ENCODE measurements at regions not wholly inside any gene's neighbourhood (a gene's known extent, or its start where the extent isn't known, plus 50 kb on each side); places are given as distances from the start of the nearest gene placed in this dataset.

- peaks cover 46% of the 10 kb centered on the region for H3K36me3 Mint-ChIP-seq
- POLR2A ChIA-PET = no interaction called here
- peaks cover 7% of the 10 kb centered on the region; the same call in 1 of the 2 replicates for H3K27me3 Mint-ChIP-seq (ENCODE audit: low read depth)
- DNase-seq (ENCODE audit: low spot score) = no peak
- H3K4me1 Mint-ChIP-seq = no peaks in the 10 kb centered on the region
- TF ChIP-seq ZNF281 (CRISPR knock-in tag; IDR thresholded peaks at IDR 0.05) = no peak
- H3K27ac Mint-ChIP-seq = no peak overlapping the region
- peaks cover 66% of the 10 kb centered on the region for H3K9me3 Mint-ChIP-seq
- no peak for ATAC-seq
- CTCF ChIA-PET = no interaction called here
- H3K4me3 Mint-ChIP-seq = no peak overlapping the region
Measured at GRCh38 chr5:5623397-5623796, 200.9 kb downstream of the ICE1 start.

DNA sequence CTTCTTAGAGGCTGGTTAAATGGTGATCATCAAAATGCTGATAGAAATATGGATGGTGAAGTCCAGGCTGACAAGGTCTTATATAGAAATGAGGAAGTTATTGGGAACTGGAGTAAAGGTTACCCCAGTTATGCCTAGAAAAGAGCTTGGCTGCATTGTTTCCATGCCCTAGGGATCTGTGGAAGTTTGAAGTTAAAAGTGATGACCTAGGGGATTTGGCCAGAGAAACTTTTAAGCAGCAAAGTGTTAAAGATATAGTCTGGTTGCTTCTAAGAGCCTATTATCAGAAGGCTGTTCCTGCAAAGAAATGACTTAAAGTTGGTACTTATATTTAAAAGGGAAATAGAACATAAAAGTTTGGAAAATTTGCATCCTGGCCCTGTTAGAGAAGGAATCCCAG, 200.3 kb downstream of the ICE1 start:
- Mint-ChIP-seq H3K27me3 (ENCODE audit: low read depth) (peaks cover 7% of the 10 kb centered on the region; the same call in 1 of the 2 replicates), H3K9me3 (peaks cover 66% of the 10 kb centered on the region), H3K27ac (no peak overlapping the region), H3K36me3 (peaks cover 46% of the 10 kb centered on the region), H3K4me1 (no peaks in the 10 kb centered on the region), H3K4me3 (no peak overlapping the region)
- DNase-seq (ENCODE audit: low spot score) (no peak), ATAC-seq (no peak)
- POLR2A ChIA-PET = no interaction called here
- TF ChIP-seq ZNF396 (CRISPR knock-in tag; IDR thresholded peaks at IDR 0.05; ENCODE audit: borderline replicate concordance) (no peak), STAT6 (CRISPR knock-in tag; conservative IDR thresholded peaks at IDR 0.05; ENCODE audit: low read depth) (no peak), FOXP1 (CRISPR knock-in tag; IDR thresholded peaks at IDR 0.05; ENCODE audit: borderline replicate concordance) (no peak), NR3C1 (CRISPR knock-in tag; conservative IDR thresholded peaks at IDR 0.05; ENCODE audit: low read depth) (no peak)
- TF ChIP-seq, protein P1, sequence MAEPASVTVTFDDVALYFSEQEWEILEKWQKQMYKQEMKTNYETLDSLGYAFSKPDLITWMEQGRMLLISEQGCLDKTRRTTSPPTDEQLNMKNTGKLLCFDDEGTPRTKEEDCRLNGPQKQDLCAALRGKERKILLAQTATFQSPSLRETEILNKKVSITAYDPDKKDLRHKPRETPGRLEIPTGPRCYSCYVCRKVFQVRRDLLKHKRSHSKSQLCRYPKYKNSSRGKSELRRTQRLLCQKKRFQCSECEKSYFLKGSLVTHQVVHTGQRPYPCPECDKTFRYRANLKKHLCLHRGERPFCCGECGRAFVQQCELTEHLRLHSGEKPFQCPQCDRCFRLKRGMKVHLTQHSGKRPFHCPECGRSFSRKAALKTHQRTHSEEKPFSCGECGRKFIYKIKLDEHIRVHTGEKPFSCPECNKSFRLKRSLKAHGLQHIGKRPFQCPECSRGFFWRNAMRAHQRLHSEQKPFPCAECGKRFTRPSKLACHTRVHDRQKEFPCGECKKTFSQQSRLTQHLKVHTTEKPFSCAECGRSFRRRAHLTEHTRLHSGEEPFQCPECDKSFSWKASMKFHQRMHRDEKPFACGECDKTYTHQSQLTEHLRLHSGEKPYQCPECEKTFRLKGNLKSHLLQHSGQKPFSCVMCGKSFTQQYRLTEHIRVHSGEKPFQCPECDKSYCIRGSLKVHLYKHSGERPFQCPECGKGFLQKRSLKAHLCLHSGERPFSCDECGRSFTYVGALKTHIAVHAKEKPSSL (CRISPR knock-in tag; conservative IDR thresholded peaks at IDR 0.05) = no peak
- CTCF ChIA-PET = no interaction called here

- ChIA-PET CTCF (no interaction called here), POLR2A (no interaction called here)
- no peak for ATAC-seq
- DNase-seq (ENCODE audit: low spot score) = no peak
- Mint-ChIP-seq H3K27ac (no peak overlapping the region), H3K9me3 (peaks cover 42% of the 10 kb centered on the region), H3K36me3 (peaks cover 38% of the 10 kb centered on the region), H3K4me3 (no peak overlapping the region), H3K4me1 (peaks cover 2% of the 10 kb centered on the region; the same call in 1 of the 2 replicates), H3K27me3 (ENCODE audit: low read depth) (peaks cover 6% of the 10 kb centered on the region; the same call in 1 of the 2 replicates)
- TF ChIP-seq KAT7 (CRISPR knock-in tag; IDR thresholded peaks at IDR 0.05; ENCODE audit: borderline replicate concordance) (no peak), FOXK1 (CRISPR knock-in tag; IDR thresholded peaks at IDR 0.05) (no peak), HMGXB4 (CRISPR knock-in tag; IDR thresholded peaks at IDR 0.05) (no peak), ESRRA (CRISPR knock-in tag; IDR thresholded peaks at IDR 0.05; ENCODE audit: borderline replicate concordance) (no peak), FOXJ3 (CRISPR knock-in tag; IDR thresholded peaks at IDR 0.05; ENCODE audit: borderline replicate concordance) (no peak), ZNF423 (CRISPR knock-in tag; IDR thresholded peaks at IDR 0.05) (no peak), SOX15 (CRISPR knock-in tag; IDR thresholded peaks at IDR 0.05) (no peak), ATF1 (CRISPR knock-in tag; IDR thresholded peaks at IDR 0.05) (no peak), TP53 (CRISPR knock-in tag; IDR thresholded peaks at IDR 0.05) (no peak)
- TF ChIP-seq, protein P2, sequence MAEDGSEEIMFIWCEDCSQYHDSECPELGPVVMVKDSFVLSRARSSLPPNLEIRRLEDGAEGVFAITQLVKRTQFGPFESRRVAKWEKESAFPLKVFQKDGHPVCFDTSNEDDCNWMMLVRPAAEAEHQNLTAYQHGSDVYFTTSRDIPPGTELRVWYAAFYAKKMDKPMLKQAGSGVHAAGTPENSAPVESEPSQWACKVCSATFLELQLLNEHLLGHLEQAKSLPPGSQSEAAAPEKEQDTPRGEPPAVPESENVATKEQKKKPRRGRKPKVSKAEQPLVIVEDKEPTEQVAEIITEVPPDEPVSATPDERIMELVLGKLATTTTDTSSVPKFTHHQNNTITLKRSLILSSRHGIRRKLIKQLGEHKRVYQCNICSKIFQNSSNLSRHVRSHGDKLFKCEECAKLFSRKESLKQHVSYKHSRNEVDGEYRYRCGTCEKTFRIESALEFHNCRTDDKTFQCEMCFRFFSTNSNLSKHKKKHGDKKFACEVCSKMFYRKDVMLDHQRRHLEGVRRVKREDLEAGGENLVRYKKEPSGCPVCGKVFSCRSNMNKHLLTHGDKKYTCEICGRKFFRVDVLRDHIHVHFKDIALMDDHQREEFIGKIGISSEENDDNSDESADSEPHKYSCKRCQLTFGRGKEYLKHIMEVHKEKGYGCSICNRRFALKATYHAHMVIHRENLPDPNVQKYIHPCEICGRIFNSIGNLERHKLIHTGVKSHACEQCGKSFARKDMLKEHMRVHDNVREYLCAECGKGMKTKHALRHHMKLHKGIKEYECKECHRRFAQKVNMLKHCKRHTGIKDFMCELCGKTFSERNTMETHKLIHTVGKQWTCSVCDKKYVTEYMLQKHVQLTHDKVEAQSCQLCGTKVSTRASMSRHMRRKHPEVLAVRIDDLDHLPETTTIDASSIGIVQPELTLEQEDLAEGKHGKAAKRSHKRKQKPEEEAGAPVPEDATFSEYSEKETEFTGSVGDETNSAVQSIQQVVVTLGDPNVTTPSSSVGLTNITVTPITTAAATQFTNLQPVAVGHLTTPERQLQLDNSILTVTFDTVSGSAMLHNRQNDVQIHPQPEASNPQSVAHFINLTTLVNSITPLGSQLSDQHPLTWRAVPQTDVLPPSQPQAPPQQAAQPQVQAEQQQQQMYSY (CRISPR knock-in tag; IDR thresholded peaks at IDR 0.05) = no peak
- TF ChIP-seq, protein P3, sequence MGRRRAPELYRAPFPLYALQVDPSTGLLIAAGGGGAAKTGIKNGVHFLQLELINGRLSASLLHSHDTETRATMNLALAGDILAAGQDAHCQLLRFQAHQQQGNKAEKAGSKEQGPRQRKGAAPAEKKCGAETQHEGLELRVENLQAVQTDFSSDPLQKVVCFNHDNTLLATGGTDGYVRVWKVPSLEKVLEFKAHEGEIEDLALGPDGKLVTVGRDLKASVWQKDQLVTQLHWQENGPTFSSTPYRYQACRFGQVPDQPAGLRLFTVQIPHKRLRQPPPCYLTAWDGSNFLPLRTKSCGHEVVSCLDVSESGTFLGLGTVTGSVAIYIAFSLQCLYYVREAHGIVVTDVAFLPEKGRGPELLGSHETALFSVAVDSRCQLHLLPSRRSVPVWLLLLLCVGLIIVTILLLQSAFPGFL (CRISPR knock-in tag; IDR thresholded peaks at IDR 0.05; ENCODE audit: borderline replicate concordance) = no peak
Measured at GRCh38 chr5:5619546-5619945, 197.1 kb downstream of the ICE1 start.
